GM21717 (cell line): ENCODE measurements at regions not wholly inside any gene's neighbourhood (a gene's known extent, or its start where the extent isn't known, plus 50 kb on each side); places are given as distances from the start of the nearest gene placed in this dataset.
"Not testable (repeated sequence)": the region's sequence is repeated elsewhere in the genome, so short reads cannot be mapped to it uniquely, and the experiment has no call there.

Source experiments
- ATAC-seq: cut with Tn5 transposase; IDR thresholded peaks from one replicate; pipeline ENCODE4 v1.9.1; 2021; ENCODE audit warnings: mild to moderate bottlenecking, moderate library complexity; ENCODE audit not compliant: unreplicated experiment

DNA sequence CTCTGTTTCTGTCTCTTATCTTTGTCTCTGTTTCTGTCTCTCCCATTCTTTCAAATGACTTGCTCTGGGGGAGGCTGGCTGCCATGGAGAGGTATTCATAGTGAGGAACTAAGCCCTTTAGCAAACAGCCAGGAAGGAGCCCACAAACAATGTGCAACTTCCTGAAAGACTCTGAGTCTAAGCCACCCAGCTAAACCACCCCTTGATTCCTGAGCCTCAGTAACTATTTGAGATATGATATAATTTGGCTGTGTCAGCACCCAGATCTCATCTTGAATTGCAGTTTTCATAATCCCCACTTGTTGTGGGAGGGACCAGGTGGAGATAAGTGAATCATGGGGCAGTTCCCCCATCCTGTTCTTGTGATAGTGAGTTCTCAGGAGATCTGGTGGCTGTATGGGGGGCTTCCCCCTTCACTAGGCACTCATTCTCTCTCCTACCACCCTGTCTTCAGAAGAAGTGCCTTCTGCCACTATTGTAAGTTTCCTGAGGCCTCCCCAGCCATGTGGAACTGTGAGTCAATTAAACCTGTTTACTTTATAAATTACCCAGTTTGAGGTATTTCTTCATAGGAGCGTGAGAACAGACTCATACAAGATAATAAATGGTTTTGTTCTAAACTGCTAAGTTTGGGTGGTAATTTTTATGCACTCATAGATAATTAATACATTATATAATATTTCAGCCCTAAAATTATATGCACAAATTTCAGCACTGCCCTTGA lies 121.2 kb upstream of the FOXP2 start:
- ATAC-seq, result no peak

DNA sequence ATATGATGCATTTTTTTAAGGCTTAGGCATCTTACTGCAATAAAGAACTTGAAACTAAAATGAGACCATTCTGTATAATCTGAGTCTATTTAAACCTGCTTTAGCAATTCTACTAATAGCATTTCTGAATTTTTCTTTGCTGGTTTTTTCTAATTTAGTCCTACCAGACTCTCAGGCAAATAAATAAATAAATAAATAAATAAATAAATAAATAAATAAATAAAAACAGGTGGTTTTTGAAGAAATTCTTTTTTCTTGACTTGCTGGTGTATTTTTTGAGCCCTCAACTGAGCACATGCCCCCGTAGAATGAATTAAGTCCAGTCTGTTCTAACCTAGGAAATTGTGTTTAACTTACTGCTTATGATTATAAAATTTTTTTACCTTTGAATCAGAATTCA lies 134.7 kb upstream of the FOXP2 start:
- ATAC-seq, result no peak

DNA sequence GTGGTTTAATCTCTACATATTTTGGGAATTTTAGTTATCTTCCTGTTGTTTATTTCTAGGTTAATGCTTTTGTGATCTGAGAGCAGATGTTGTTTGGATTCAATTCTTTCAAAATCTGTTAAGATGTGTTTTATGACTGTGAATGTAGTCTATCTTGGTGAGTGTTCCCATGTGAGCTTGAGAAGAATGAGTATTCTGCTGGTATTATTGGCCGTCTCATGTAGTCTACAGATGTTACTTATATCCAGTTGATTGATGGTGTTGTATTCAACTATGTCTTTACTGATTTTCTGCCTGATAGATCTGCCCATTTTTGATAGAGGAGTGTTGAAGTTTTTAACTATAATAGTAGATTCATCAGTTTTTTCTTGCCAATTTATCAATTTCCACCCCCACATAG lies 141.4 kb upstream of the FOXP2 start:
- ATAC-seq, result no peak

DNA sequence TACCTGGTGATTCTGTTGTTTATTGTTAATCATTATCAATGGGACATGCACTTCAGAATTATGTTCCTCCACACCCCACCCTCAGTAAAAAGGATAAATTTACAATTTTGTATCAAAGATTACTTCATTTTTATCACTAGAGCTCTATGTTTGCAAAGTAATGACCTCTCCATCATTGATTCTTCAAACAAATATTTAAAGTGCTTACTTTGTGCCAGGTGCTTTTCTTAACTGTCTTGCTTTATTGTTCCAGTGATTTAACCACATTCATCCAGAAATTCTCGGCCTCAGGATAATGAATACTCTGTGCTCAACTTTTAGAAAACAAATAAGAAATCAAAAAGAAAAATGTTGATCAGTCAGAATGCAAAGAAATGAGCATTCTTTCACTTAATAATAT lies 144.9 kb upstream of the FOXP2 start:
- ATAC-seq, result no peak

DNA sequence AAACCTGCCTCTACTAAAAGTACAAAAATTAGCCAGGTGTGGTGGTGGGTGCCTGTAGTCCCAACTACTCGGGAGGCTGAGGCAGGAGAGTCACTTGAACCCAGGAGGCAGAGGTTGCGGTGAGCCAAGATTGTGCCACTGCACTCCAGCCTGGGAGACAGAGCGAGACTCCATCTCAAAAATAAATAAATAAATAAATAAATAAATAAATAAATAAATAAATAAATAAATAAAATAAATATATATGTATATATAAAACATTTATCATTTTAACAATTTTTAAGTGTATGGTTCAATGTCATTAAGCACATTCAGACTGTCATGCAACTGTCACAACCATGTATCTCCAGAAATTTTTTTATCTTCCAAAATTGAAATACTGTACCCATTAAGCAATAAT lies 147.1 kb upstream of the FOXP2 start:
- not testable (repeated sequence) for ATAC-seq

DNA sequence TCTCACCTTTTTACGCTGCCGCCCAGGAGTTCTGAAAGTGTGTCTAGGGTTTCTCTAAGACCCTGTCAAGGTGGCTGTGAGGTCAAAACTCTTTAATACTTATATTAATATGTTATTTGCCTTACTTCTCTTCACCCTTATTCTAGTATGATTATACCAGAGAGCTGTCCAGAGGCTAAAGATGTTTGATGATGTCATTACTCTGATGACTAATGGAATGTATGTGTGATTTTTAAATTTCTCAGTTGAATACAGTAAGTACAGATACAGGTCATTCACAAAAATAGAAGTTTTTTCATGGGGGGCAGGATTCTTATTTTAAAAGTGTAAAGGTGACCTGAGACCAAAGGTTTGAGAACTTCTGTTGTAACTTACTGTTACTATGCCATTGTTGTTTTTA lies 150.6 kb upstream of the FOXP2 start:
- no peak for ATAC-seq

DNA sequence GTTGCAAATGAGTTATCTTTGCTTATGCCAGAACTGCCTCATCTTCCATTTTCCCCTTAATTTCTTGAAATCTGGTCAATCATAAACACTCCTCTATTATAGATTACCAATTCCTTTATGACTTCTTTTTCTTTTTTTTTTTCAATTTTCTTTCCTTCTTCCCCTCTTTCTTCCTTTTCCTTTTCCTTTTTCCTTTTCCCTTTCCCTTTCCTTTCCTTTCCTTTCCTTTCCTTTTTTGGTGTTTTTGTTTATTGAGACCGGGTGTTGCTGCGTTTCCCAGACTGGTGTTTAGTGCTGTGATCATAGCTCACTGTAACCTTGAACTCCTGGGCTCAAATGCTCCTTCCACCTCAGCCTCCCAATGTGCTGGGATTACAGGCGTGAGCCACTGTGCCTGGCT lies 151.4 kb upstream of the FOXP2 start:
- no peak for ATAC-seq

DNA sequence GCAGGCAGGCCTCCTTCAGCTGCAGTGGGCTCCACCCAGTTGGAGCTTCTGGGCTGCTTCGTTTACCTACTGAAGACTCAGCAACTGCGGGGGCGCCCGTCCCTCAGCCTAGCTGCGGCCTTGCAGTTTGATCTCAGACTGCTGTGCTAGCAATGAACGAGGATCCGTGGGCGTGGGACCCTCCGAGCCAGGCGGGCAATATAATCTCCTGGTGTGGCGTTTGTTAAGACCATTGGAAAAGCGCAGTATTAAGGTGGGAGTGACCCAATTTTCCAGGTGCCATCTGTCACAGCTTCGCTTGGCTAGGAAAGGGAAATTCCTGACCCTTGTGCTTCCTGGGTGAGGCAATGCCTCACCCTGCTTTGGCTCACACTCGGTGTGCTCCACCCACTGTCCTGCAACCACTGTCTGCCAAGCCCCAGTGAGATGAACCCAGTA lies 159.2 kb upstream of the FOXP2 start:
- no peak for ATAC-seq

DNA sequence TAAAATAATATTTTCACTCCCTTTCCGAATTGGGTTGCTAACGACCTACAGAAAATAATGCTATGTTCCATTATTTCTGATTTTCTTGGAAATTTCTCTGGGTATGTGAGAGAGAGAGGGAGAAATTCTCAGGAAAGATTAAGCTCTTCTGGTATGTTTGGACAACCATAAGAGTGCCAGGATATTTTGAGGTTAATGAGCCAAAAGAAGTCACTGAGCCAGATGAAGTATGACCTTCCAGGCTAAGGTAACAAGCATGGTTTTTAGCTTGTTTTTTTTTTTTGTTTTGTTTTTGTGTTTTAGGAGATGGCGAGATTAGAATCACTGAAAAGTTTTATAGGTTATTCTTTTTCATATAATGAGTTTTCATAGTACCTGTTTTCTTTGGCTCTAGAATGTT lies 171.0 kb upstream of the FOXP2 start:
- ATAC-seq, result no peak

DNA sequence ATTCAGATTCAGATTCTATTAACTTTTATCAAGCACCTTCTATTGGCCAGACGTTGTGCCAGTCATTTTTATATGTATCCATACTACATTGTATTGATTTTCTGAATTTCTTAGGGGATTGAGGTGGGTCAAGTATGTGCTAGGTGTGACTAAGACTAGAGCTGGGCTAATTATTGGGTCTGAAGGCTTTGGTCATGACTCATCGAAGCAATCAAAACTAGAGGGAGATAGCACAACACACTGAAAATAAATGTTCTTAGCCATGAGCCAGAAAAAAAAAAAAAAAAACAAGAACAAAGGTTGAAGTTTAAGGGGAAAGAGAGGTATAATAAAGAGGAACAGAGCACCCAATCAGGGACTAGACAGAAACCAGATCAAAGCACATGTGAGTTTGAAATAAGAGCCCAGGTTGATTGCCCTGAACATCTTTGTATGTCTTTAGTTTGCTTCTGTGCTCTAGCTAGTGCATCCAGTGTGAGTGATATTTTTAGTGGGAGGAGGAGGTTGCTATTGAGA lies 171.6 kb upstream of the FOXP2 start:
- ATAC-seq, result no peak

DNA sequence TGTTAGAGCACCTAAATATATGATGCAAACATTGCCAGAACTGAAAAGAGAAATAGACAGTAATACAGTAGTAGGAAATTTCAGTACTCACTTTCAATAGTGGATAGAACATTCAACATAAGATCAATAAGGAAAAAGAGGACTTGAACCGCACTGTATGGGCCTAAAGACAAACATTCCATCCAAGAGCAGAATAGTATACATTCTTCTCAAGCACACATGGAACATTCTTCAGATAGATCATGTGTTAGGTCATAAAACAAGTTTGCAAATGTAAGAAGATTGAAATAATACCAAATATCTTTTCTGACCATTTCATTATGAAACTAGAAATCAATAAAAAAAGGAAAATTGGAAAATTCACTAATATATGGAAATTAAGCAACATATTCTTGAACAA lies 185.4 kb upstream of the FOXP2 start:
- ATAC-seq, result no peak

DNA sequence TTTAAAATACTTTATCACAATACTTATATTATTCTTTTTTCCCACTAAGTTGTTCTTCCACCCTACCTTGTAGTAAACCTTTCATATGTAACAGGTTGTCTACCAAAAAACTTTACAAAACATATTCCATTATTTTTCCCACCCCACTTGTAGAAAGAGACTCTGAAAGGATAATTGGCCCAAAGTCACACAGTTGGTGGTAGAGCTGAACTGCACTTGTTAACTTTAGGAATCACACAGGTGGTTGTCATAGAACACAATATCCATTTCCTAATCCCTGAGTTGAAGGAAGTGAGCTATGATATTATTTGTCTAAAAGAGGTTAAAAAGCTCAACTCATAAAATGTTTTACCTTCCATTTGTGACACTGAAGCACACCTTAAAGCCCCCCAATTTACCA lies 188.8 kb upstream of the FOXP2 start:
- no peak for ATAC-seq

DNA sequence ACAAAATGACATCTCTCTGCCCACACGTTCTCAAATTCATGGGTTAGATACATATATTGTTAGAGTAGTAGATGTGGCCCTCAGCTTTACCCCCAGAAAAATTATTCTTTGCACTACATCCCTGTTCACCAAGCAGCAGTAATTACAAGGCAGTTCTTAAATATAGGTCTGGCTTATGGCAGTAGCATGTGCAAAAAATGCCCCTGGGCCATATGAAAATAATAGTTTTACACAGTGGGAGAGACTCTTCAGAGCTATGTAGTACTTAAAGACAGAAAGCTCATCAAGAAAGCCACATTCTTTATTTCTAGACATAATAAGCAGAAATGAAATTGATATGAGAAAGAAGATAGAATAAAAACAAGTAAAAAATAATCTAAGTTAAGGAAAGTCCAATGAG lies 196.3 kb upstream of the FOXP2 start:
- no peak for ATAC-seq

DNA sequence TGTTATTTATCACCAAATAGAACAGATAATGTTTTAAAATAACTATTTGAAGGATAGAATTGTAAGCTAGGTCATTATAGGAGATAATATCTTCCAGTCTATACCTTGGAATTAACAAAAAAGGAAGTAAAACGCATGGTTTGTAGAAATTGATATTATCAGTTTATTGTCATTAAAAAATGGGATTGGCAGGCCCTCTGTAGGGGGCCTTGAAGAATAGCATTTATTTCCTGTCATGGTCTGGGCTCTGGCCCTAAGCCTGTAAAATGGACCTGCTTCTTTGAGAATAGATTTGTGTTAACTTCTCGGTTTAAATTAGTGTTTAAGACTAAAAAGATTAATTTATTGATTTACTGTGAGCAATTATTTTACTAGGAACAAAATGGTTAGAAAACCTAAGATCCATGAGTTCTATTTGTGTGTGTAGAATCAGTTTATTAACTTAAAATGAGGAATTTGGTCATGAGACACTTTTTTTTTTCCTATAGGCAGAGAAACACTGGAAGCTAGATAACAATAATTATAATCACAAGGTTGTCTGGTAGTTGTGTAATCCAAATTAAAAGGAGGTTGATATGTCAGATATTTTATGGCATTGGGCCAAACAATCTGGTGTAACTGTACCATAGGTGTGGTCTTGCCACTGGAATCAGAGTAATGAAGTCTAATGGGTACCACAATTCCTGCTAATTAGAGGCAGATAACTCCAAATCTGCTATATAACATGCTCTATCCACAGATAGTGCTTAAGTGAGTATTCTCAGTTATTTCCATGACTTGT lies 197.4 kb upstream of the FOXP2 start:
- ATAC-seq, result no peak

DNA sequence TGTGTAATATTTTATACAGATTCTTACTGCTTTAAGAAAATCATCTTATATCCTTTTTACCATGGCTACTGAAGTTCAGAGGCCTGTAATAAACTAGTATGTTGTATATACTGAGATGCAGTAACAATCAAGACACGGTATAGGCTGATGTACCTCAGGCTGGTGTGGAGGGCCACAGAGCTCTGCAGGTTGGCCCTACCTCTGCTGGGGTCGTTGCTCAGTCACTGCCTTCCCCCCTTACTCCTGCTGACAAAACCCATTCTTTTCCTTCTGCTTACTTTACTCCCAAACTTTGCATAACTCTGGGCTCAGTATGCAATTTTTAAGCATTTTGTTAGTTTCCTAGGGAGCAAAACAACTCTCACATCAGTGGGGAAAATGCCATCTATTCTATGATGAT lies 200.1 kb upstream of the FOXP2 start:
- ATAC-seq, result no peak

DNA sequence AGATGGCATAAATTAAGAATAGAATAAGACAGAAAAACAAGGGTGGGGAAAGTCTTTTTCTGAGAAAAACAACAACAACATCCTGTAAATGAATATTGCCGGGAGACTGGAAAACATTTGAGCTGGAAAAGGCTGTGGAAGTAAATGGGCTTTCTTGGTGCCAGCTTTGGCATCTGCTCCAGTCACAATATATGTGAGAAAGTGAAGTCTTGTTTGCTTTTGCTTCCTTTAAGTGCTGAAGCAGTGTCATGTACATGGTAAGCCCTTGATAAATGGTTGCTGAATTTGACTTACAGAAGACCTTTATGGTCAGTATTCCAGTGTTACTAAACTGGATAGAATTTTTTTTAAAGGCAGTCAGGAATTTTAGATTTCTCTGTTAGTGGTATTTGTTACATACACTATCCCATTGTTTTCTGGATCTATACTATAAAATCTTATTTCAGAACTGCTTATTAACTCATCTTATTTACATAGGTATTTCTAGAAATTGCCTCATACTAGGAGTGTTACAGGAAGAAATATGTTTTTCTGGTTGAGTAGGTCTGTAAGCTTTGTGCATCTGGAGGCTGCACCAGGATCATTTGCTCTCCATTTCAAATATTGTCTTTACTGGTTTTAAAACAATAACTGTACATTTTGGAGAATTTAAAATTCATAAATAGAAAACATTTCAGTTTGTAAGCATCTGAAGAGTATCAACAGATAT lies 201.7 kb upstream of the FOXP2 start:
- no peak for ATAC-seq

DNA sequence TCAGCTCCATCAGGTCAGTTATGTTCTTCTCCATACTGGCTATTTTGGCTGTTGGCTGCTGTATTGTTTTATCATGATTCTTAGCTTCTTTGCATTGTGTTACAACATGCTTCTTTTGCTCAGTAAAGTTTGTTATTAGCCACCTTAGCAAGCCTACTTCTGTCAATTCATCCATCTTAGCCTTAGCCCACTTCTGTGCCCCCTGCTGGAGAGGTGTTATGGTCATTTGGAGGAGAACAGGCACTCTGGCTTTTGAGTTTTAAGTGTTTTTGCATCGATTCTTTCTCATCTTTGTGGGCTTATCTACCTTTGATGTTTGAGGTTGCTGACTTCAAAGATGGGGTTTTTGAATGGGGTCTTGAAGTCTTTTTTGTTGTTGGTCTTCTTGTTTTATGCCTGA lies 204.6 kb upstream of the FOXP2 start:
- no peak for ATAC-seq

DNA sequence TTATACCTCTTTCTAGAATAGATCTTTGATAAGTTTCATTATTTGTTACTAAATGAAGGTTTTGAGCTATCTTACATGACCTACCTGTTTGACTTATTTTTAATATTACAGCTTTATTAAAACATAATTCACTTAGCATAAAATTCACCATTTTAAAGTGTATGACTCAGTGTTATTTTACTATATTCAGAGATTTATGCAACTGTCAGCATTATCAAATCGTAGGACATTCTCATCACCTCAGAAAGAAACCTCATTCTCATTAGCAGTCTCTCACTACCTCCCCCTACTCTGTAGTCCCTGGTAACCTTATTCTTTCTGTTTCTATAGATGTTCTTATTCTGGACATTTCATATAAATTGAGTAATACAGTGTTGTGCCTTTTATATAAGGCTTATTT lies 207.9 kb upstream of the FOXP2 start:
- ATAC-seq, result no peak

DNA sequence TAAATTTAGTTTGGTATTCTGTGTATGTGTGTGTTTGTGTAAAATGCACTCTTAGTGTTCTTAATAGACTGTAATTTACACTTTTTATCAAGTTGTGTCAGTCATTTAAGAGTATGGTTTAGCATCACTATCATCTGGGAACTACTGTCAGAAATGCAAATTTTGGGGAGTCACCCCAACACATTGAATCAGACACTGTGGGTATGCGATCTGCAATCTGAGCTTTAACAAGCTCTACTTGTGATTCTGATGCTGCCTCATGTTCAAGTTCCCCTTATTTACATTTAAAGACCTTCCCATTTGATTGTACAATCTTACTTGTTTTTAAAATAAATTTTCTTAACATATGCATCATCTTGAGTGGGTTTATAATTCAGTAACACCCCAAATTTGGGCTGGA lies 218.1 kb upstream of the FOXP2 start:
- no peak for ATAC-seq

DNA sequence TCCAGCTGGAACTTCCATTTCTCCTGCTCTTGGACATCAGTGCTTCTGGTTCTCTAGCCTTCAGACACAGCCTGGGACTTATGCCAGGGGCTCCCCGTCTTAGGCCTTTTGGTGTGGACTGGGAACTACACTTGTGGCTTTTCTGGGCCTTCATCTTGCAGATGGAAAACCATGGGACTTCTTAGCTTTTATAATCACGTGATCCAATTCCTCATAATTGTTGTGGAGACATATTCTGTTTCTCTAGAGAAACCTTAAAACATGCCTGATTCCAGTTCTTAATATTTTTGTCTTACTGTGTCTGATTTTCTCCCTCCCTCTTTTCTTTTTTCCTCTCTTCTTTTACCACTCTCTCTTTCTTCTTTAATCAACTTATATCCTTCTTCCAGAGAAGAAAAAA lies 224.2 kb upstream of the FOXP2 start:
- ATAC-seq, result no peak

DNA sequence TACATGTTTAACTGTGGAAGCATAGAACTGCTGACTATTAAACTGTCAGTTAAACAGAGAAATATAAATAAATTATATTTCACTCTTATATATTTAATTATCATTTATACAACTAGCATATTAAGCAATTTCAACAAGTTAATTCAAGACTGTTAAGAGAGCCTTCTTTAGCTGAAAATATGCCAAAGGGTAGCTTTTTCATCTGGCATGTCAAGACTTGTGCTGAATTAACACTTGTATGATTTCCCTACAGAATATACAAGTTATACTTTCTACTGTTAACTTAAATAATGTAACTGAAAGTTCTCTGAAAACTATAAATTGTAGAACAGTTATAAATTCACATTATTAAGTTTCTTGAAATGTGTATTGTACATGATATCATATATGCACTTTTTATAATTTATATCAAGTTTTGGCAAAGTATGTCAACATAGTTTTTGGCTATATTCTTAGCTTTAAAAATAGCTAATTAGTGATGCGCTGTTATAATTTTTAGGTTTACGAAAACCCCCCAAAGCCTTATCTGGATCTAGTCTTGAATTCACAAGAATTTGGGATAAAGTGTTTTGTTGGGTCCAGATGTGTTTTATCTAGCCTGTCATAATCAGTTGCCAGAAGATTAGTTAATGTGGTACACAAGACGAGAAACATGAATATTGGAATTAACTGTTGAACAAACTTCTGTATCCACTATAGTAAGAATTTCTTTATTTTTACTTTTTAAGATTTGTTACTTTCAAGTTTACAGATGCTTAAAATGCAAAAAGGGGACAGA lies 231.1 kb upstream of the FOXP2 start:
- ATAC-seq, result no peak
